PC-3 (cell line): ENCODE measurements at regions not wholly inside any gene's neighbourhood (a gene's known extent, or its start where the extent isn't known, plus 50 kb on each side); places are given as distances from the start of the nearest gene placed in this dataset.

Source experiments
- EZH2 ChIP-seq: fragments of 300-600 bp; sonication (generic); IDR thresholded peaks from one replicate; pipeline ENCODE4 v1.6.1; 2017; ENCODE audit warnings: antibody characterized with exemption, mild to moderate bottlenecking, low read length; ENCODE audit not compliant: unreplicated experiment
- EZH2phosphoT487 ChIP-seq: fragments of 300-600 bp; sonication (generic); IDR thresholded peaks from 2 replicates; pipeline ENCODE4 v1.6.1; 2018; ENCODE audit warnings: mild to moderate bottlenecking, antibody characterized with exemption, low read length, borderline replicate concordance
- TF ChIP-seq, protein P1 (sequence below): fragments of 300-600 bp; sonication (generic); conservative IDR thresholded peaks from 2 replicates; pipeline ENCODE4 v1.5.1; 2017; ENCODE audit warnings: antibody characterized with exemption, low read depth, mild to moderate bottlenecking, low read length

DNA sequence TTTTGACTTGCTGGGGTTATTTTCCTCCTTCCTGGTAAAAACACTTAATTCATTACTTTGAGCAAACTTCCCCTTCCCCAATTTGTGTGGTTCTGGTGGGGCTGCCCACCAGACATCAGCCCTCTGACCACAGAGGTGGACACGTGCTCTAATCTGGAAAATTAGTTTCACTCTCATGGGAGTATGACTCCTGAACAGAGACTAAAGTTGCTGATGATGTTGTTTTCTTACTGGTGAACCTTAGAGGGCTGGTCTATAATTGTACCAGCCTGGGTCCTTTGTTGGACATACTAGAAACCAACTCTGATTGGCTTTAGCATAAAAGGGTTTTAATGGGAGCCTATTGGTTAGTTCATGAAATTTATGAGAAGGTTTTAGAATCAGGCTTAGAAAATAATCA, 54.1 kb upstream of the ACYP2 start:
- TF ChIP-seq, protein P1, sequence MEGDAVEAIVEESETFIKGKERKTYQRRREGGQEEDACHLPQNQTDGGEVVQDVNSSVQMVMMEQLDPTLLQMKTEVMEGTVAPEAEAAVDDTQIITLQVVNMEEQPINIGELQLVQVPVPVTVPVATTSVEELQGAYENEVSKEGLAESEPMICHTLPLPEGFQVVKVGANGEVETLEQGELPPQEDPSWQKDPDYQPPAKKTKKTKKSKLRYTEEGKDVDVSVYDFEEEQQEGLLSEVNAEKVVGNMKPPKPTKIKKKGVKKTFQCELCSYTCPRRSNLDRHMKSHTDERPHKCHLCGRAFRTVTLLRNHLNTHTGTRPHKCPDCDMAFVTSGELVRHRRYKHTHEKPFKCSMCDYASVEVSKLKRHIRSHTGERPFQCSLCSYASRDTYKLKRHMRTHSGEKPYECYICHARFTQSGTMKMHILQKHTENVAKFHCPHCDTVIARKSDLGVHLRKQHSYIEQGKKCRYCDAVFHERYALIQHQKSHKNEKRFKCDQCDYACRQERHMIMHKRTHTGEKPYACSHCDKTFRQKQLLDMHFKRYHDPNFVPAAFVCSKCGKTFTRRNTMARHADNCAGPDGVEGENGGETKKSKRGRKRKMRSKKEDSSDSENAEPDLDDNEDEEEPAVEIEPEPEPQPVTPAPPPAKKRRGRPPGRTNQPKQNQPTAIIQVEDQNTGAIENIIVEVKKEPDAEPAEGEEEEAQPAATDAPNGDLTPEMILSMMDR: no peak
- TF ChIP-seq EZH2phosphoT487 (no peak), EZH2 (no peak)
